Ascending aorta (tissue), 2 donors: ENCODE measurements at regions not wholly inside any gene's neighbourhood (a gene's known extent, or its start where the extent isn't known, plus 50 kb on each side); places are given as distances from the start of the nearest gene placed in this dataset.

Experiments used
- DNase-seq, 2 donors: peaks; one replicate each; pipeline ENCODE4 v3.0.0-alpha.2; 2019; ENCODE audit warnings: low spot score in 2 of 2
- H3K27ac ChIP-seq, 2 donors: fragments of 200-600 bp; sonication (generic); one replicate each; pipeline ENCODE4 v1.5.1; 2016 to 2017; ENCODE audit warnings: mild to moderate bottlenecking in 1 of 2
- H3K27me3 ChIP-seq: fragments of 200-600 bp; sonication (generic); one replicate; pipeline ENCODE4 v1.5.1; 2017
- H3K36me3 ChIP-seq, 2 donors: fragments of 200-600 bp; sonication (generic); one replicate each; pipeline ENCODE4 v1.5.1; 2016
- H3K4me1 ChIP-seq, 2 donors: fragments of 200-600 bp; sonication (generic); one replicate each; pipeline ENCODE4 v1.5.1; 2016 to 2017; ENCODE audit warnings: mild to moderate bottlenecking in 1 of 2
- H3K4me3 ChIP-seq, 2 donors: fragments of 200-600 bp; sonication (generic); one replicate each; pipeline ENCODE4 v1.5.1; 2016 to 2017; ENCODE audit warnings: mild to moderate bottlenecking in 1 of 2
- H3K9me3 ChIP-seq, 2 donors: fragments of 200-600 bp; sonication (generic); one replicate each; pipeline ENCODE4 v1.5.1; 2016
- CTCF ChIP-seq, 3 experiments: fragments of 200-600 bp in 2 of 3; fragments of 450-650 bp in 1 of 3; sonication (generic) in 2 of 3; IDR thresholded peaks; one replicate each; pipeline ENCODE4 v1.5.1; 2016 to 2019; ENCODE audit warnings: antibody characterized with exemption in 3 of 3, mild to moderate bottlenecking in 1 of 3, moderate library complexity in 1 of 3
- intact Hi-C: fragments of 100-400 bp; cut with DNase I; formaldehyde crosslinking; loops from one replicate; pipeline ENCODE4 v1.15.1; 2023

- DNase-seq = no peak
- intact Hi-C loops = loop anchor here (10.0 kb wide), 1 partner anchor 72 kb away; no protein-coding TSS in a partner anchor
- no peaks in the 10 kb centered on the region for H3K9me3 ChIP-seq
- no peak for TF ChIP-seq CTCF (IDR thresholded peaks at IDR 0.05)
- no peak overlapping the region for H3K4me3 ChIP-seq
- H3K36me3 ChIP-seq = no peaks in the 10 kb centered on the region
- H3K27me3 ChIP-seq = no peaks in the 10 kb centered on the region
- no peaks in the 10 kb centered on the region for H3K4me1 ChIP-seq
- no peak overlapping the region for H3K27ac ChIP-seq
Measured at GRCh38 chr9:20226345-20226744, 396.0 kb downstream of the MLLT3 start.

GRCh38 chr9:20225826-20226225 lies 396.5 kb downstream of the MLLT3 start:
- H3K9me3 ChIP-seq = no peaks in the 10 kb centered on the region
- H3K4me1 ChIP-seq = no peaks in the 10 kb centered on the region
- no peak for DNase-seq
- no peak overlapping the region for H3K27ac ChIP-seq
- no peaks in the 10 kb centered on the region for H3K36me3 ChIP-seq
- no peaks in the 10 kb centered on the region for H3K27me3 ChIP-seq
- intact Hi-C loops = loop anchor here (10.0 kb wide), 1 partner anchor 71 kb away; no protein-coding TSS in a partner anchor
- H3K4me3 ChIP-seq = no peak overlapping the region
- TF ChIP-seq CTCF (IDR thresholded peaks at IDR 0.05) = no peak

- H3K36me3 ChIP-seq = no peaks in the 10 kb centered on the region
- no peak for TF ChIP-seq CTCF (IDR thresholded peaks at IDR 0.05)
- no peak overlapping the region for H3K27ac ChIP-seq
- no peak overlapping the region for H3K4me3 ChIP-seq
- no peaks in the 10 kb centered on the region for H3K4me1 ChIP-seq
- H3K27me3 ChIP-seq = no peaks in the 10 kb centered on the region
- no peaks in the 10 kb centered on the region for H3K9me3 ChIP-seq
- intact Hi-C loops = loop anchor here (10.0 kb wide), 1 partner anchor 70 kb away; no protein-coding TSS in a partner anchor
- no peak for DNase-seq
Measured at GRCh38 chr9:20224756-20225155, 397.5 kb downstream of the MLLT3 start.

GRCh38 chr9:20220286-20220685 lies 402.0 kb downstream of the MLLT3 start:
- DNase-seq = no peak
- no peaks in the 10 kb centered on the region for H3K9me3 ChIP-seq
- H3K27me3 ChIP-seq = no peaks in the 10 kb centered on the region
- no peaks in the 10 kb centered on the region for H3K36me3 ChIP-seq
- no peak overlapping the region for H3K27ac ChIP-seq
- no peaks in the 10 kb centered on the region for H3K4me1 ChIP-seq
- TF ChIP-seq CTCF (IDR thresholded peaks at IDR 0.05) = no peak
- H3K4me3 ChIP-seq = no peak overlapping the region
- intact Hi-C loops = loop anchor here (10.0 kb wide), 1 partner anchor 65 kb away; no protein-coding TSS in a partner anchor

- intact Hi-C loops = no loop called here
- no peak for DNase-seq
- Histone ChIP-seq H3K27ac (no peak overlapping the region), H3K27me3 (no peaks in the 10 kb centered on the region), H3K4me3 (no peak overlapping the region), H3K36me3 (no peaks in the 10 kb centered on the region), H3K9me3 (no peaks in the 10 kb centered on the region), H3K4me1 (no peaks in the 10 kb centered on the region)
- no peak for TF ChIP-seq CTCF (IDR thresholded peaks at IDR 0.05)
Measured at GRCh38 chr9:20219437-20219836, 402.9 kb downstream of the MLLT3 start.

GRCh38 chr9:20217596-20217995 lies 404.7 kb downstream of the MLLT3 start:
- Histone ChIP-seq H3K27me3 (no peaks in the 10 kb centered on the region), H3K4me1 (no peaks in the 10 kb centered on the region), H3K4me3 (no peak overlapping the region), H3K36me3 (no peaks in the 10 kb centered on the region), H3K9me3 (no peaks in the 10 kb centered on the region), H3K27ac (no peak overlapping the region)
- intact Hi-C loops = no loop called here
- TF ChIP-seq CTCF (IDR thresholded peaks at IDR 0.05) = no peak
- no peak for DNase-seq
